ENCODE measurements at regions not wholly inside any gene's neighbourhood (a gene's known extent, or its start where the extent isn't known, plus 50 kb on each side); places are given as distances from the start of the nearest gene placed in this dataset.

- H2AFZ ChIP-seq (ENCODE audit: low read length): no peak overlapping the region
- H3K79me2 ChIP-seq (ENCODE audit: low read length): no peaks in the 10 kb centered on the region
- no peaks in the 10 kb centered on the region for H4K20me1 ChIP-seq (ENCODE audit: low read length)
- H3K9me3 ChIP-seq (ENCODE audit: low read length): no peaks in the 10 kb centered on the region
- H3F3A ChIP-seq (ENCODE audit: low read length, unreplicated experiment): no peaks in the 10 kb centered on the region
- no peak for DNase-seq
- no peak overlapping the region for H3K9ac ChIP-seq (ENCODE audit: low read length)
- no peak for ATAC-seq
- H3K27me3 ChIP-seq (ENCODE audit: low read length): no peaks in the 10 kb centered on the region
- CTCF ChIA-PET: no interaction called here
- H3K27ac ChIP-seq (ENCODE audit: low read length): no peak overlapping the region
- intact Hi-C loops (cut with micrococcal nuclease): no loop called here
- no peaks in the 10 kb centered on the region for H3K4me1 ChIP-seq (ENCODE audit: insufficient read depth, low read length)
- no peak overlapping the region for H3K4me2 ChIP-seq (ENCODE audit: low read length)
- H3K36me3 ChIP-seq (ENCODE audit: low read depth, low read length): no peaks in the 10 kb centered on the region
- no peaks in the 10 kb centered on the region for H3K9me2 ChIP-seq (replicated peaks; ENCODE audit: low read length)
- POLR2A ChIA-PET (ENCODE audit: unreplicated experiment): no interaction called here
- TF ChIP-seq EZH2 (IDR thresholded peaks at IDR 0.05; ENCODE audit: low read length, unreplicated experiment): no peak
- no peak for TF ChIP-seq CTCF (conservative IDR thresholded peaks at IDR 0.05; ENCODE audit: low read depth, low read length)
- no peak for TF ChIP-seq EZH2phosphoT487 (IDR thresholded peaks at IDR 0.05; ENCODE audit: borderline replicate concordance, low read length)
- no TSS peak for BruUV-seq (replicated peaks)
- no peak overlapping the region for H3K4me3 ChIP-seq (ENCODE audit: low read length)
Measured at GRCh38 chr4:152050106-152050505, 289.3 kb upstream of the GATB start.

- DNase-seq (no peak), ATAC-seq (no peak)
- Histone ChIP-seq H3K4me2 (ENCODE audit: low read length) (no peak overlapping the region), H3K36me3 (ENCODE audit: low read depth, low read length) (no peaks in the 10 kb centered on the region), H3K27ac (ENCODE audit: low read length) (no peak overlapping the region), H4K20me1 (ENCODE audit: low read length) (no peaks in the 10 kb centered on the region), H3K9me2 (replicated peaks; ENCODE audit: low read length) (no peaks in the 10 kb centered on the region), H3K9ac (ENCODE audit: low read length) (no peak overlapping the region), H2AFZ (ENCODE audit: low read length) (no peak overlapping the region), H3K4me3 (ENCODE audit: low read length) (no peak overlapping the region), H3K4me1 (ENCODE audit: insufficient read depth, low read length) (no peaks in the 10 kb centered on the region), H3F3A (ENCODE audit: low read length, unreplicated experiment) (no peaks in the 10 kb centered on the region), H3K9me3 (ENCODE audit: low read length) (no peaks in the 10 kb centered on the region), H3K27me3 (ENCODE audit: low read length) (no peaks in the 10 kb centered on the region), H3K79me2 (ENCODE audit: low read length) (no peaks in the 10 kb centered on the region)
- BruUV-seq (replicated peaks): no TSS peak
- POLR2A ChIA-PET (ENCODE audit: unreplicated experiment): no interaction called here
- intact Hi-C loops (cut with micrococcal nuclease): no loop called here
- CTCF ChIA-PET: no interaction called here
- TF ChIP-seq EZH2 (IDR thresholded peaks at IDR 0.05; ENCODE audit: low read length, unreplicated experiment): no peak
- TF ChIP-seq EZH2phosphoT487 (IDR thresholded peaks at IDR 0.05; ENCODE audit: borderline replicate concordance, low read length): no peak
- TF ChIP-seq CTCF (conservative IDR thresholded peaks at IDR 0.05; ENCODE audit: low read depth, low read length): no peak
Measured at GRCh38 chr4:152047451-152047850, 286.6 kb upstream of the GATB start.

- Histone ChIP-seq H3K27me3 (ENCODE audit: low read length) (no peaks in the 10 kb centered on the region), H3K4me1 (ENCODE audit: insufficient read depth, low read length) (no peaks in the 10 kb centered on the region), H3K9ac (ENCODE audit: low read length) (no peak overlapping the region), H3K4me2 (ENCODE audit: low read length) (no peak overlapping the region), H3F3A (ENCODE audit: low read length, unreplicated experiment) (no peaks in the 10 kb centered on the region), H3K79me2 (ENCODE audit: low read length) (no peaks in the 10 kb centered on the region), H3K4me3 (ENCODE audit: low read length) (no peak overlapping the region), H3K9me2 (replicated peaks; ENCODE audit: low read length) (no peaks in the 10 kb centered on the region), H4K20me1 (ENCODE audit: low read length) (no peaks in the 10 kb centered on the region), H3K36me3 (ENCODE audit: low read depth, low read length) (no peaks in the 10 kb centered on the region), H3K27ac (ENCODE audit: low read length) (no peak overlapping the region), H2AFZ (ENCODE audit: low read length) (no peak overlapping the region), H3K9me3 (ENCODE audit: low read length) (no peaks in the 10 kb centered on the region)
- no peak for ATAC-seq
- no peak for DNase-seq
- POLR2A ChIA-PET (ENCODE audit: unreplicated experiment): no interaction called here
- intact Hi-C loops (cut with micrococcal nuclease): no loop called here
- BruUV-seq (replicated peaks): no TSS peak
- CTCF ChIA-PET: no interaction called here
- TF ChIP-seq EZH2 (IDR thresholded peaks at IDR 0.05; ENCODE audit: low read length, unreplicated experiment): no peak
- TF ChIP-seq EZH2phosphoT487 (IDR thresholded peaks at IDR 0.05; ENCODE audit: borderline replicate concordance, low read length): no peak
- no peak; the same call in 1 of the 2 replicates for TF ChIP-seq CTCF (conservative IDR thresholded peaks at IDR 0.05; ENCODE audit: low read depth, low read length)
Measured at GRCh38 chr4:152045807-152046571, 285.2 kb upstream of the GATB start.

Measured in PC-3 (cell line).